ENCODE measurements at regions not wholly inside any gene's neighbourhood (a gene's known extent, or its start where the extent isn't known, plus 50 kb on each side); places are given as distances from the start of the nearest gene placed in this dataset.
A peak's percentile ranks its signal among the peaks of the same experiment; 100 is the strongest.

- no peak for DNase-seq
Observed at GRCh38 chr13:109509154-109509900, 277.1 kb downstream of the IRS2 start.

GRCh38 chr13:109500146-109500773 lies 286.1 kb downstream of the IRS2 start:
- no peak for DNase-seq

- DNase-seq = no peak
Observed at GRCh38 chr13:109497917-109498316, 288.5 kb downstream of the IRS2 start.

- no peak for DNase-seq
Observed at GRCh38 chr13:109496216-109496615, 290.2 kb downstream of the IRS2 start.

- DNase-seq = peak; percentile 53
Observed at GRCh38 chr13:109494925-109495369, 291.4 kb downstream of the IRS2 start.

GRCh38 chr13:109485136-109485794 lies 301.1 kb downstream of the IRS2 start:
- DNase-seq = no peak

- peak; percentile 3 for DNase-seq
Observed at GRCh38 chr13:109483284-109483683, 303.1 kb downstream of the IRS2 start.

- no peak for DNase-seq
Observed at GRCh38 chr13:109481040-109481439, 305.3 kb downstream of the IRS2 start.

- DNase-seq = no peak
Observed at GRCh38 chr13:109480011-109480955, 306.1 kb downstream of the IRS2 start.

- no peak for DNase-seq
Observed at GRCh38 chr13:109479534-109479933, 306.8 kb downstream of the IRS2 start.

- no peak for DNase-seq
Observed at GRCh38 chr13:109476001-109476400, 310.4 kb downstream of the IRS2 start.

- DNase-seq = no peak
Observed at GRCh38 chr13:109468123-109468522, 318.3 kb downstream of the IRS2 start.

GRCh38 chr13:109465148-109465547 lies 321.2 kb downstream of the IRS2 start:
- DNase-seq = no peak

- no peak for DNase-seq
Observed at GRCh38 chr13:109454167-109454917, 332.0 kb downstream of the IRS2 start.

GRCh38 chr13:109451726-109452125 lies 334.7 kb downstream of the IRS2 start:
- DNase-seq = no peak

- no peak for DNase-seq
Observed at GRCh38 chr13:109448629-109449028, 337.8 kb downstream of the IRS2 start.

GRCh38 chr13:109447667-109448066 lies 338.7 kb downstream of the IRS2 start:
- no peak for DNase-seq

- no peak for DNase-seq
Observed at GRCh38 chr13:109440320-109440719, 346.1 kb downstream of the IRS2 start.

- DNase-seq = no peak
Observed at GRCh38 chr13:109439813-109440212, 346.6 kb downstream of the IRS2 start.

GRCh38 chr13:109436841-109437240 lies 349.5 kb downstream of the IRS2 start:
- DNase-seq = no peak

- no peak for DNase-seq
Observed at GRCh38 chr13:109436055-109436622, 350.2 kb downstream of the IRS2 start.

GRCh38 chr13:109431217-109431616 lies 355.2 kb downstream of the IRS2 start:
- no peak for DNase-seq
